Fibroblast of villous mesenchyme (primary cell): ENCODE measurements at regions not wholly inside any gene's neighbourhood (a gene's known extent, or its start where the extent isn't known, plus 50 kb on each side); places are given as distances from the start of the nearest gene placed in this dataset.

Experiments
- DNase-seq: peaks from one replicate; pipeline ENCODE4 v3.0.0-alpha.2; 2010; ENCODE audit warnings: low read depth
- H3K4me3 ChIP-seq: 2 replicates; pipeline ENCODE4 v1.5.1; 2011; ENCODE audit warnings: low read depth, mild to moderate bottlenecking, low read length
- TF ChIP-seq, protein P1 (sequence below): IDR thresholded peaks from 2 replicates; pipeline ENCODE4 v1.5.1; 2012; ENCODE audit warnings: low read depth, mild to moderate bottlenecking, low read length; ENCODE audit not compliant: insufficient read depth

GRCh38 chr6:82751718-82752117, 313.9 kb downstream of the UBE3D start:
- DNase-seq: no peak
- TF ChIP-seq, protein P1, sequence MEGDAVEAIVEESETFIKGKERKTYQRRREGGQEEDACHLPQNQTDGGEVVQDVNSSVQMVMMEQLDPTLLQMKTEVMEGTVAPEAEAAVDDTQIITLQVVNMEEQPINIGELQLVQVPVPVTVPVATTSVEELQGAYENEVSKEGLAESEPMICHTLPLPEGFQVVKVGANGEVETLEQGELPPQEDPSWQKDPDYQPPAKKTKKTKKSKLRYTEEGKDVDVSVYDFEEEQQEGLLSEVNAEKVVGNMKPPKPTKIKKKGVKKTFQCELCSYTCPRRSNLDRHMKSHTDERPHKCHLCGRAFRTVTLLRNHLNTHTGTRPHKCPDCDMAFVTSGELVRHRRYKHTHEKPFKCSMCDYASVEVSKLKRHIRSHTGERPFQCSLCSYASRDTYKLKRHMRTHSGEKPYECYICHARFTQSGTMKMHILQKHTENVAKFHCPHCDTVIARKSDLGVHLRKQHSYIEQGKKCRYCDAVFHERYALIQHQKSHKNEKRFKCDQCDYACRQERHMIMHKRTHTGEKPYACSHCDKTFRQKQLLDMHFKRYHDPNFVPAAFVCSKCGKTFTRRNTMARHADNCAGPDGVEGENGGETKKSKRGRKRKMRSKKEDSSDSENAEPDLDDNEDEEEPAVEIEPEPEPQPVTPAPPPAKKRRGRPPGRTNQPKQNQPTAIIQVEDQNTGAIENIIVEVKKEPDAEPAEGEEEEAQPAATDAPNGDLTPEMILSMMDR: no peak

DNA sequence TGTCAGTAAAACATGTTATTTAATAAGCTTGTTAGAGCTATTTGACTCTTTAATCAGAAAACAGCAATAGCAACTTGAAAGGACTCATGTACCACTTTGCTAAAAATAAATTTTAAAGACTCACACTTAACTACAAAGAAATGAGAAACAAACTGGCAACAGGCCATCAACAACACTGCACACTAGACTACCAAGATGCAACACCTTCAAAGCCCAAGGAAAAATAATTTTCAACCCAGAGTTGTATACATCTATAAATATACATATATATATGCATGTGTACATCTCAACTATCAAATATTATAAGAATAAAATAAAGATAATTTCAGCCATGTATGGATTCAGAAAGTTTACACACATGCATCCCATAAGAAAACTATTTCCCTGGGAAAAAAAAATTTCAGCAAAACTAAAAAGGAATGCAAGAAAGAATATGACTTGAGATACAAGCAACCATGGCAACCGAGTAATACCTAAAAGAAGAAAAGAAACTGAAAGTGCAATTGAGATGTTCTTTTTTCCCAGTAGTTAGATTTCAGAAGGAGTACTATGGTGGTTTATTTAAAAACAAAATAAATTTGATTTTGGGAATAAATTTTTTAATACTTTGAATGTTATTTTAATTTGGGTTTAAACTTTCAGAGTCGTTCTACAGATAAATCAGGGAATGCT, 303.8 kb downstream of the UBE3D start:
- no peak overlapping the region for H3K4me3 ChIP-seq
- DNase-seq: no peak
- TF ChIP-seq, protein P1: no peak

More at GRCh38 chr6:82751718-82752117, 313.9 kb downstream of the UBE3D start:
- H3K4me3 ChIP-seq: no peak overlapping the region

GRCh38 chr6:82766476-82766875, 299.2 kb downstream of the UBE3D start:
- DNase-seq: no peak
- no peak overlapping the region for H3K4me3 ChIP-seq
- TF ChIP-seq, protein P1: no peak

DNA sequence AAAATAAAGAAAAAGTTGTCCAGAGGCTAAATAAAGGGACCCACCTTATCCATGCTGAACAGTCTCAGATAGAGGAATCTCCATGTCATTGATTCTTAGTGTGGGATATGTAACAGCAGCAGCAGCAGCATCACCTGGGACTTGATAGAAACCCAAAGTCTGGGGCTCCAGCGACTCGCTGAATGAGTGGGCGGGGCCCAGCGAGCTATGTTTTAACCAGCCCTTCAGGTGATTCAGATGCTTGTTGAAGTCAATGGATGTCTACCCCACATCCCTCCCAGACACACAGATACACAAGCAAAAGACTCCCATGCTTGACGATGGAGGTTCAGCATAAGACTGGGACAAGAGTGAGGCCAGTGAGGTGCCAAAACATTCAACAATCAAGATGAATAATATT, 298.6 kb downstream of the UBE3D start:
- DNase-seq: no peak
- TF ChIP-seq, protein P1: no peak
- H3K4me3 ChIP-seq: no peak overlapping the region

DNA sequence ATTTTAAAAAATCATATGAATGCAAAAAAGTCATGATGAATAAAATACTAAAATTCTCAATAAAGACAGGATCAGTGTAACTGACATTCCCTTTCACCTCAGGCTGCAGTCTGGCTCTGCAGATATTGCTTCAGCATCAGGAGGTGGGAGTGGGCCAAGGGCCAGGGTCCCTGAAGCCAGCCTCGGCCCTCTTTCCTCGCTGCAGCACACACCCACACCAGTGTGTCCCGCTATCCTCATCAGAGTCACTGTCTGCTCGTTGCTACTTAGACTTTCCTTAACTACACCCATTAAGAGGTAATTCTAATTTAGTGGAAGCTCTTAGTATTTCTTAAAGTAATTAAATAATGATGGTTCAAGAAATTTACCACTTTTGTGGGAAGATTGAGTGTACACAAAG, 298.2 kb downstream of the UBE3D start:
- H3K4me3 ChIP-seq: no peak overlapping the region
- no peak for DNase-seq
- TF ChIP-seq, protein P1: no peak

- TF ChIP-seq, protein P1: no peak
- no peak for DNase-seq
- H3K4me3 ChIP-seq: no peak overlapping the region
Measured at GRCh38 chr6:82772851-82773717, 292.6 kb downstream of the UBE3D start.

DNA sequence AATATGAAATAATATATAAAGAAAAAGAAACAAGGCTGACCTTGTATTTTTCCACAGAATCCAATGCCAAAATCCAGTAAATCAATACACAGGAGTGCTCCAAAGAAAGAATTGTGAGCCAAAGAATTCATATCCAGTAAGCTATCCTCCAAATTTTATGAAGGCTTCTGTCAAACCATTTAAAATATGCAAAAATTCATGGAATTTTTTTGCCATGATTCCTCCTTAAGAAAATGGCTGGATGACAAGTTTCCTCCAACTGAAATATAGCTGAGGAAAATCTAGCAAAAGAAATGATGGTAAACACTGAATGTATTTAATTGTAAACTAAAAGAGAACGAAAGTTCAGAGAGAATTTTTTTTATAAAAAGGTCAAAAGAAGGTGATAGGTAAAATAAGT, 290.3 kb downstream of the UBE3D start:
- TF ChIP-seq, protein P1: no peak
- no peak for DNase-seq
- no peak overlapping the region for H3K4me3 ChIP-seq
